ENCODE measurements at regions not wholly inside any gene's neighbourhood (a gene's known extent, or its start where the extent isn't known, plus 50 kb on each side); places are given as distances from the start of the nearest gene placed in this dataset.
A peak's percentile ranks its signal among the peaks of the same experiment; 100 is the strongest.
"Not testable (repeated sequence)": the region's sequence is repeated elsewhere in the genome, so short reads cannot be mapped to it uniquely, and the experiment has no call there.

DNA sequence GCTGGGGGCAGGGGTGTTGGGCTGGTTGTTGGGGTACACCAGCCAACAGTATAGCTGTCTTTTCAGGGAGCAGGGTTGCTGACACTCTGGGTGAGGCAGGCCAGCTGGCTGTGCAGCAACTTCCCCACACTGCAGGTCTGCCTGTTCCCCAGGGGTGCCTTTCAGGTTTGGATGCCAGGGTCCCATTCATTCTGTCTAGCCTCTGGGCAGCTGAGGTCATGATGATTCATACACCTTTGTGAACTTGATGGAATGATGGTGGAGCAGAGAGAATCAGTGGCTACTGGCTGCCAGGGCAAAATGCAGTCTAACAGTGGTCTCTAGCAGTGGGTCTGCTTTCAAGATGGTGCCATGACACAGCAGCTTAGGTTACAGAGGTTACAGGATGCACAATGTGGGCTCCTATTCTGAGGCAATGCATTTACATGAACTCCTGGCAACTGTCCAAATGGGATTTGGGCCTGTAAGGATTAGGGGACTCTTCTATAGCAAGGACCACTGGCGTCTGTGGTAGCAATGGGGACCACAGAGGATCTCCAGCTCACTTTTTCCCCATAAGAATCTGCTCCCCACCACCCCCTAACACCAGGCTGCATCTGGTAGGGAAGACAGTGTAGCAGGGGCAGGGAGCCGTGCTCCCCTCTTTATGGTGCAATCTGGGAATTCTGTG, 103.7 kb downstream of the FEM1C start:
- no peak for DNase-seq
- in situ Hi-C loops (cut with HindIII; ENCODE audit: low pct_ligation_motif_present, low pct_unique_long_range_greater_than_20kb, low sequenced_read_pairs) = no loop called here

DNA sequence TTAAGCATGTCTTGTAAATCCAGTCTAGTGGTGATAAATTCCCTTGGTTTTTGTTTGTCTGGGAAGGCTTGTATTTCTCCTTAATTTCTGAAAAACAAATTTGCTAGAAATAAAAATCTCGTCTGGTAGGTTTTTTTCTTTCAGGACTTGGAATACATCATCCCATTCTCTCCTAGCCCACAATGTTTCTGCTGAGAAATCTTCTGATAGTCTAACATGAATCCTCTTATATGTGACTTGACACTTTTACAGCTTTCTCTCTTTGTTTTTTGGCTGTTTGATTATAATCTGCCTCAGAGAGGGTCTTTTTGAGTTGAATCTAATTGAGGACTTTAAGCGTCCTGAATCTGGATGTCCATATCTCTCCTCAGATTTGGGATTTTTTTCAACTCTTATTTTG, 104.9 kb downstream of the FEM1C start:
- DNase-seq = no peak
- in situ Hi-C loops (cut with HindIII; ENCODE audit: low pct_ligation_motif_present, low pct_unique_long_range_greater_than_20kb, low sequenced_read_pairs) = no loop called here

DNA sequence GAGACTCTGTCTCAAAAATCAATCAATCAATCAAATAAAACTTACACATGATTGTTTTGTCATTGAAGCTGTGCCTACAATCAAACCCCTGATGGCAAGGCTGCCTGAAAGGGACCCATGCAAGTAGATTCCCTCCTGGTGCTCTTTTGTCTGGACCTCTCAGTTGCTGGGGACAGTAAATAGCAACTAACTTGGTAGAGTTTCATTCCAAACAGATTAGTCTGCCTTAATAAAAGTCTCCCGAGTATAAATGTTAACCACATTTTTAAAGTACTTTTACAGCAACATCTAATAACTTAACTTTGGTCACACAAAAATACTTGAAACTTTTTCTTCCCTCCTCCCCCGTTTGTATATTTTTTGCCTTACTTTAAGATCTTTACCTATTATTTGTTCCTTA, 105.5 kb downstream of the FEM1C start:
- no peak for DNase-seq
- in situ Hi-C loops (cut with HindIII; ENCODE audit: low pct_ligation_motif_present, low pct_unique_long_range_greater_than_20kb, low sequenced_read_pairs) = no loop called here

DNA sequence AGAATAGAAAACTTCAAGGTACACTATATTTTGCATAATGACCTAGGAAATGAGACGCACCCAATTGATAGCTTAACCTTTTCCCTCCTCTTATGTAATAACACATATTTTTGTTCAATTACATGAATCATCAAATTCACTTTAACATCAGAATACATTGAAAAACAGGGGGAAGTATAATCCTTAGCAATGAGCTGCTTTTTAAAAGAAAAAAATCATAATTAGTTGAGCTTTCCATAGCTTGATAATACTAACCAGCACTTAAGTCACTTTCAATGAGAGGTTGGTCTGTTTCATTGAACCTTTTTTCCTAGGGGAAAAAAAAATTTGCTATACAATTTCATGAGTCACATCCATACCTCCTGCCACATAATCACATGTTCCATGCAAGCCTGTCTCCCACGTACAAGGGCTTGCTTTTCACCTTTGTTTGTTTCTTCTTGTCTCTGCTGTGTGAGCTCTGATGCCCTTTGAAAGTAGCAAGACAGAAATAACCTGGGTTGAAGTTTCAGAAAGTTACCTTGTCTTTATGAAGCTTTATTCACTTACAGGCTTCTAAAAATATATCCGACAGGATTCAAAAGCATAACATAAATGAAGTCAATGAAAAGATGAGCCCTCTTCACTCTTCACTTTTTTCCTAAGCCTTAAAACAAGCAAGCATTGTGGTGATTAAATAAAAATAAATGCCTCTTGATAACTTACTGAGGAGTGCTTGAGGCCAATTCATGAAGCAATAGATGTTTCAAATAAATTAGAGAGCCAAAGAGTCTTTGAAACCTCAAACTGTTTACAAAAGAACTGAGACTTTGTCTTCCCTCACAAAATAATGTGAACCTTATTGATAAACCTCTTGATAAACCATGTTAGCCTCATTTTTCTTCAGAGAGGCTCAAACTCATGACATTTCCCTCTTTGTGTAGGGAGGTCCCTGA, 108.5 kb downstream of the FEM1C start:
- no peak for DNase-seq
- in situ Hi-C loops (cut with HindIII; ENCODE audit: low pct_ligation_motif_present, low pct_unique_long_range_greater_than_20kb, low sequenced_read_pairs) = no loop called here

DNA sequence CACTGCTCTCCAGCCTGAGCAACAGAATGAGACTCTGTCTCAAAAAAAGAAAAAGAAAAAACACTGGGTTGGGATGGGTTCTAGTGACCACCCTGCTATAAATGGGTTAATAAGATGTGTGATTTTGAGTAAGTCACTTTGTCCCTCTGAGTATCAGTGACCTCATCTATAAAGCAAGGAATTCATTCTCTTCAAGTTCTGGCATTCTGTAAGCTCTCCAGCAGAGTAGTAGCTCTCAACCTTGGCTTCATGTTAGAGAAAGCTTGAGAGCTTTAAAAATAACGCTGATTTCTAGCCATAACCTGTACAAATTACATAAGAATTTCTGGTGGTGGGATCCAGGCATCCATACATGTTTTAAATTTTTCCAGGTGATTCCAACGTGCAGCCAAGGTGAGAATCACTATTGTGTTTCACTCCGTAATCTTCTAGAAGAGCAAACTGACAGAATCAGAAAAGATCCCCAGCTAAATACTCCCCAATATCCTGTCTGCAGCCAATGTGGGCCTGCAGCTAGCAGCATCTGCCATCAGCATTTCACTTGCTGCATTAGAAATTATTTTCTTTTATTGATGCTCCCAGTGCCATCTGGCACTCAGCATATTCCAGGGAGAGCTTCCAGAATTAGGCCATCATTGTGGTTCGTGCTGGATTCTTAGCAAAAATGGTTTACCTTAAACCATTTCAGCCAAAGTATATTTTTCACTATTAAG, 109.4 kb downstream of the FEM1C start:
- in situ Hi-C loops (cut with HindIII; ENCODE audit: low pct_ligation_motif_present, low pct_unique_long_range_greater_than_20kb, low sequenced_read_pairs) = no loop called here
- DNase-seq = no peak

DNA sequence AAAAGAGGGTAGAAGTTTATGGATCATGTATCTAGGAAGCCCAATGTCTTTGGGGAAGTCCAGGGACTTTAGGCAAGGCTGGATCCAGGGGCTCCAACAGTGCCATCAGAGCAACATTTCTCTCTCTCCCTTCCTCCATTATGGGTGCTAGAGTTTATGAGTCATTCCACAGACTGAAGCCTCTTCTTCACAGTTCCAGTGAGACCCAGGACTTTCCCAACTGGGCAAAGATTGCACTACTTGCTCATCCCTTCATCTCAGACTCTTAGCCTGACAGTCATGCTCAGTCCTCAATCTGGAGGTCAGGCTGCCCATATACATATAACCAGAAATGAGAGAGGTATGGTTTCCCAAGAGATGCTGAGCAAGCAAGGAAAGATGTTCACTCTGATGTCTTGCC, 110.7 kb downstream of the FEM1C start:
- DNase-seq = no peak
- in situ Hi-C loops (cut with HindIII; ENCODE audit: low pct_ligation_motif_present, low pct_unique_long_range_greater_than_20kb, low sequenced_read_pairs) = no loop called here

DNA sequence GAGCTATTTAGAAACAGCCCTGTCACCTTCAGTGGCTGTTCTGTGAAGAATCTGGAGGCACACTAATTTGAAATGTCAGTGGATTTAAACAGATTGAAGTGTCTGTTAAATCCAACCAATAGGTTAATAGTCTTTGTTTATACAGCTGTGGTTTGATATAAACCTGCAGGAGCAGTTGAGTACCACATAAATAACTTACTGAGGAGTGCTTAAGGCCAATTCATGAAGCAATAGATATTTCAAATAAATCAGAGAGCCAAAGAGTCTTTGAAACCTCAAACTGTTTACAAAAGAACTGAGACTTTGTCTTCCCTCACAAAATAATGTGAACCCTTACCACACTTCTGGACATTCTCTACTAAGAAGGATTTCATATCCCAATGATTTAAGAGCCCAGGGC, 111.9 kb downstream of the FEM1C start:
- in situ Hi-C loops (cut with HindIII; ENCODE audit: low pct_ligation_motif_present, low pct_unique_long_range_greater_than_20kb, low sequenced_read_pairs) = no loop called here
- DNase-seq = no peak

DNA sequence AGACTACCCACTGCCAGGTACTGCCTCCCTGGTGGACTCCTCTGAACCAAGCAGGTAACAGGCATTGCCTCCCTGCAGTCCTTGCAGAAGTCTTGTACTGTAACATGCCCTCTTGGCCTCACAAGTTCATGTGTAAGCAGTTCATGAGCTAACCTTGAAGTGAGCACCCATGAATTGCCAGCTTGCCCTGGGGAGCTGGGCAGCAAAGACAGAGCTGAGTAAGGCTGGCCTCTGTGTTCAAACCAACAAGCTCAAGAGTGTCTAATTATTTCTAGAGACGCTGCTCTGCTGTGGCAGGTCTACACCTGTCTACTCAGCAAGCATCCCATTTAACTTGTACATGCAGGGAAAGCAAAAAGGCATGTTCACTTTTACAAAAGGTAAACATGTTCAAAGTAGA, 113.5 kb downstream of the FEM1C start:
- DNase-seq = no peak
- in situ Hi-C loops (cut with HindIII; ENCODE audit: low pct_ligation_motif_present, low pct_unique_long_range_greater_than_20kb, low sequenced_read_pairs) = no loop called here

DNA sequence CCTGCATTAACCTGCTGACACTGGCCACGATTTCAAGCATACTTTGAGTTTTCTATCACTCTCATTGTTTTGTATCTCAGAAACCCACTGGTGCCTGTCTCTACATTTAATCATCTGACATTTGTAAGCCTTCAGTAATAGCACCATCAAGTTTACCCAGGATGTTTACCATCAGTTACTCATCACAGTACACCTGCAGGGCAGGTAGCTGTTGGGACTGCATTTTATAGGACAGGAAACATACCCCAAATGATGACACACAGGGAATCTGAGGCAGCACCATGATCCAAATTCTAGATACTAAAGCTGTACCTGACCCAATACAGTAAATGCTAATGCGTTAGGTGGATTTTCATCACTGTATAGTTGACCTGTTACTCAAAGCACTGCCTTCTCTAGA, 114.2 kb downstream of the FEM1C start:
- no peak for DNase-seq
- in situ Hi-C loops (cut with HindIII; ENCODE audit: low pct_ligation_motif_present, low pct_unique_long_range_greater_than_20kb, low sequenced_read_pairs) = no loop called here

DNA sequence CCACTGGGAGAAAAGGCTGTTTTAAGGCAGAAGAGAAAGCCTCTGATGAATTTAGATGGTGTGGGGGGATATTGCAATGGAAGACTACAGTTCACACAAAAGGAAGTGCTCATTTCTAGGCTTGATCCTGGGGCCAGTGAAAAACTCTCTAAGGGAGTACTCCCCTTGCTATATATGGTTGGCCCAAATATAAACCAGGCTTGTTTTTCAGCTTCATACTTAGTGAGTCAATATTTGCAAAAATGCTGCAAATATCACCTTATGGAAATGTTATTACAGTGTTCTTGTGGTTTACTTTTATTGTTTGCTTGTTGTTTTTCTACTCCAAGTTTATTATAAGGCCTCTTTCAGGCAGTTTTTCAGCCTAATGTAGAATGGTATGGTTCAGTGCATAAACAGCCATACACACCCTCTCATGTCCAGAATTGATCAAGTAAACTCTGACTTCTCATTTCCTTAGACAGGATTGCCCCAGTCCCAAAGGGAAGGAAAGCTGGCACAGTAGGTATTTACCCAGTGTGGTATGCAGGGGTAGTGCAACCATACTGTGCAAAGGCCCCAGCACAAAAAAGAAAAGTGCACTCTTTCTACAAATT, 115.1 kb downstream of the FEM1C start:
- in situ Hi-C loops (cut with HindIII; ENCODE audit: low pct_ligation_motif_present, low pct_unique_long_range_greater_than_20kb, low sequenced_read_pairs) = no loop called here
- no peak for DNase-seq

DNA sequence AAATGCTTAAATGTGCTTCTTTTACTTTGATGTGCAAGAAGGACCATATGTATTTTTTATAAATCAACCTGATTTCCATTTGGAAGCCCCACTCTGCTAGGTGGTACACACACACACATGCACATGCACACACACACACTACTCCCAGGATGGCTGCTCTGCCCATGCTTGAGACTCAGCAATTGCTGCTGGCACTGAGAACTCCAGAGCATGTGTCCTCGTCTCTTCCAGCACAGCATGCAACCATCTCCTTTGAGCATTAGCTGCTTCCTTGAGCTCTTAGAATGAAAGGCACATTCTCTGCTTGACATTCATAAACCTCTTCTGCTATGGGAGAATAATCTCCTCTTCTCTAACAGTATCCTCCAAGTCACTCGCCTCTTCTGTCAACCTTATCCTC, 115.9 kb downstream of the FEM1C start:
- in situ Hi-C loops (cut with HindIII; ENCODE audit: low pct_ligation_motif_present, low pct_unique_long_range_greater_than_20kb, low sequenced_read_pairs) = no loop called here
- no peak for DNase-seq

DNA sequence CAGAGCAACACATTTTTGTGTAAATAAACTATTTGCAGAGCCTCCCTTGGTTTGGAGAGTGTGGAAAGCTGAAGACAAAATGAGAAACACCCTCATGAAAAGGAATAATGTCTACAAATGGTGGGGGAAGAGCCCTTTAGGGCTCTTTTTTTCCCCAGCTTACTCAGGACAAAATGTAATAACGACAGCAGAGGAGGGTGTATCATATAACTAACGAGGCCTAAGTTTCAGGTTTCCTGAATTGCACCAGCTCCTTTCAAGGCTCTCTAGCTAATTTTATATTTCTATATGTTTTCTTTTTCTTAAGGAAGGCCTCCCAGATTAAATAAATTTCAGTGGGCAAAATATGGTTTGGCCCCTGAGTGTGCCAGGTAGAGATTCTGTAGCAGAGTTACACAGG, 116.3 kb downstream of the FEM1C start:
- DNase-seq = no peak
- in situ Hi-C loops (cut with HindIII; ENCODE audit: low pct_ligation_motif_present, low pct_unique_long_range_greater_than_20kb, low sequenced_read_pairs) = no loop called here

DNA sequence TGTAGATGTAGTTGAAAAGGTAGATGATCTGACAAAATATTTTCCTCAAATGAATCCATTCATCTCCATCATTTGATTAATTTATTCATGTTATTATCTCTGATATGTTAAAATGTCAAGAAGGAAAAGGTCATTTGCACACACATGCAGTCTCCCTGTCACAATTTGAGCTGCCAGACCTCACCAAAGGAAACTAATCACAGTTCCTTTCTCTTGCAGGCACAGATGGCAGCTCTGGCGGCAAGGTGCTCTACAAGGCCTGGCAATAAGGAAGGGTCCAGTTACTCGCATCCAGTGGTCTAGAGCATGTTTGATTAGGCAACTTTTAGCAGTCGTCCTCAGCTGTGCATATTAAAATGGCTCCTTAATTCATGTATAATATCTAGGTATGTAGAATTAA, 120.1 kb downstream of the FEM1C start:
- in situ Hi-C loops (cut with HindIII; ENCODE audit: low pct_ligation_motif_present, low pct_unique_long_range_greater_than_20kb, low sequenced_read_pairs) = no loop called here
- DNase-seq = no peak

DNA sequence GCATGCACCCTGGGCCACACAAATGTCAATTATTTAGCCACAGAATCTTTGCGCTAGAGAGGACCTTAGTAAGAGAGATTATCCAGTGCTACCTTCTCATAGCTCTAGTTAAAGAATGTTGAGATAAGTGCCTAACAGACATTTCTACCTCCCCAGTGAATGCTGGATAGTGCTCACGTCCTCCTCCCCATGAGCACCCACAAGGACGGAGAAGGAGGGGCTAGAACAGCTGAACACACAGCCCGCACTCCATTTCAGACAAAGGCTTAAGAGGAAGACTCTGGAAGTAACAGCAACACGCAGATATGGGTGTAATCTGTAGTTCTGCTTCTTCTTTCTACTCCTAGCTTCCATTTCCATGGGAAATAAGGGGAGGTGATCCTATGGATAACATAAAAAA, 120.5 kb downstream of the FEM1C start:
- DNase-seq = no peak

DNA sequence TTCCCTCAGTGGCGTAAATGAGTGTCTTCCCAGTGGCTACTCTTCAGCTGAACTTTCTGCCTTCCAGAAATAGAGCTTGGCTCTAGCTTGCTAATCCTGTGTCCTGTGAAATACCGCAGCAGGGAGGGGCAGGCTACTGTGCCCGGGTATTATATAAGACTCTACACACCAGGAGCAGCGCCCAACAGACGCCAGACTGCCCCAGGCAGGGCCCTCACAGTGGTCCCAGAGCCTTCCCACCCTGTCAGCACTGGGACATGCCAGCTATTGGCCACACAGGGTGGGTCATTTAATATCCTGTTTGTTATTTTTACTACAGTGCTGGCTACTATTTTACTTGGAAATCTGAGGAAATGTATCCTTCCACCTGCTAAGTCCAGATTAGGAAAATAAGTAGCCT, 121.0 kb downstream of the FEM1C start:
- no peak for DNase-seq
- in situ Hi-C loops (cut with HindIII; ENCODE audit: low pct_ligation_motif_present, low pct_unique_long_range_greater_than_20kb, low sequenced_read_pairs) = no loop called here

More for the DNA sequence above, 120.5 kb downstream of the FEM1C start:
- in situ Hi-C loops (cut with HindIII; ENCODE audit: low pct_ligation_motif_present, low pct_unique_long_range_greater_than_20kb, low sequenced_read_pairs) = no loop called here

DNA sequence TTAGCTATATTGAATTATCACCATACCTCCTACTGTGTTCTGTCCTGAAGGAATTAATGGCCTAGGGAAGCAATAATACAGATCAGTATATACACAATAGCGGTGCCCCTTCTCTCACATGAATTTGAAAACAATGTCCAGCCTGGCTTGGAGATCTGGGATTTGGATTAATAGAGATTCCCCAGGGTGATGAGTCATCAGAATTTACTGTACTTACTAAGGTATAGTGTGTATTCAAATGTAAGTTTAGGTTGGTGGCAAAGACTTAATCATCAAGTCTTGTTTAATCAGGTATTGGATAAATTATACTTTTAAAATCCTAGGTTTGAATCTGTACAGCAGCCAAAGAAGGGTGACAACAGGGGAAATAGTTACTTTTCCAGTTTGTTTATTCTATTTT, 121.5 kb downstream of the FEM1C start:
- in situ Hi-C loops (cut with HindIII; ENCODE audit: low pct_ligation_motif_present, low pct_unique_long_range_greater_than_20kb, low sequenced_read_pairs) = no loop called here
- no peak for DNase-seq

DNA sequence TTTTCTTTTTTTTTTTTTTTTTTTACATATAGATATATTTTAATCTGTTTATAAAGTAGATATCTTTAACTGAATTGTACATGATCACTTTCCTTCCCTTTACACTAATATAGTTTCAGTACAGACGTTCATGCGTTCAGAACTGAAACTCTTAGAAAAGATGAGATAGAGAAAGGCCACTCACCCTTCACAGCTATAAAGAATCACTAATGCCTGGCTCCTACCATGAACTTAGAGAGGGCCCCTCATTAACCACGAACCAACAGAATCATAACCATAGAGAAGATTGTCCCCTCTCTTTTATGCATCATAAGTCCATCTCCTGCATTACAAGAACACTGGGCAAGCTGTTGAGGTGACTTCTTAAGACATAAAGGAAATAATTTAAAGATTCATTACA, 123.8 kb downstream of the FEM1C start:
- in situ Hi-C loops (cut with HindIII; ENCODE audit: low pct_ligation_motif_present, low pct_unique_long_range_greater_than_20kb, low sequenced_read_pairs); DNase-seq: not testable (repeated sequence)

DNA sequence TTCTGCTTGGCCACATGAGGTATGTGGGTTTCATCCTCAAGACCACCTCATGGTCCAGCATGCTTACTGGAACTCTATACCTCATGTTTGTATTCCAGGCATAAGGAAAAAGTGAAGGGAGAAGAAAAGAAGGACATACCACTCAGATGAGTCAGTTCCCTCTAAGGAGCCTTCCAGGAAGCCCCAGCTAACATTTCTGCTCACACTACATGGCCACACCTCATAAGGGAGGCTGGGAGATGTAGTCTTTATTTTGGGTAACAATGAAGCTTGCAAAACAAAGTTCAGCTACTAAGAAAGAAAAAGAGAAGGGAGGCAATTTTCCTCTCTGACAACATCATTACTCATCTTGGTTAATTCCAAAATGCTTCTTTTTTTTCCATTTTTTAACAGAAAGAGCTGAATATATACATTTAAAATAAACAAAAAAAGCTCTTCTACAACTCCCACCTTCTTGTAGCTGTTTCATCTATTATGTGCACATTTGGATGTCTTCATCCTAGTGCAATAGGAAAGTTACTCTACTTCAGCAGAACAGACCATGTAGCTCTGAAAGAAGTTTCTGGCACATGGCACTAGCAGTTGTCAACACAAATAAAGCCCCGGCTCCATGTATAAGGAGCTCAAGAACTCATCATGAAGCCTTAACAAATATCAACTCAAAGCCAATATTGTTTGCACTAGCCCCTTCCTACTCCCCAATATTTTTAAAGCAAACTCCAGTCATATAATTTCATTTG, 123.6 kb upstream of the CCDC112 start:
- in situ Hi-C loops (cut with HindIII; ENCODE audit: low pct_ligation_motif_present, low pct_unique_long_range_greater_than_20kb, low sequenced_read_pairs) = no loop called here
- DNase-seq = peak; percentile 57
